HG02938 (cell line): ENCODE measurements at regions not wholly inside any gene's neighbourhood (a gene's known extent, or its start where the extent isn't known, plus 50 kb on each side); places are given as distances from the start of the nearest gene placed in this dataset.

ENCODE experiments used
- ATAC-seq: cut with Tn5 transposase; IDR thresholded peaks from one replicate; pipeline ENCODE4 v1.9.1; 2021; ENCODE audit warnings: mild to moderate bottlenecking, moderate library complexity; ENCODE audit not compliant: unreplicated experiment

DNA sequence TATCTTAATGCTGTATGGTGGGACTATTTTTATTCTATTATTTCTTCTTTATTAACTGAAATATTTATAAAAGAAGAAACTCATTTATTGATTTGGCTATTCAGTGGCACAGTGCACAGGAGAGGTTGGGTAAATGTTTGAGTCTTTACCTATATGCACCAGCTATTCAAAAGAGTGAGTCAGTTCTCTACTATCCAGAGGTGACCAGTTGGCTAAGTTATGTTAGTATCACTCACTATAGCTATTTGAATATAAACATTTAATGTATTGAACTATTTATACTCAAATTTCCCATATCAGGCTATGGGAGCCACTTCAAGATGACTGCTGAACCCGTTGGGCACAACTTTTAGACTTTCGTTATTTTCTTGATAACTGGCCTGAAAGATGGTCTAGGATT is 106.1 kb upstream of the VEGFC start:
- no peak for ATAC-seq

DNA sequence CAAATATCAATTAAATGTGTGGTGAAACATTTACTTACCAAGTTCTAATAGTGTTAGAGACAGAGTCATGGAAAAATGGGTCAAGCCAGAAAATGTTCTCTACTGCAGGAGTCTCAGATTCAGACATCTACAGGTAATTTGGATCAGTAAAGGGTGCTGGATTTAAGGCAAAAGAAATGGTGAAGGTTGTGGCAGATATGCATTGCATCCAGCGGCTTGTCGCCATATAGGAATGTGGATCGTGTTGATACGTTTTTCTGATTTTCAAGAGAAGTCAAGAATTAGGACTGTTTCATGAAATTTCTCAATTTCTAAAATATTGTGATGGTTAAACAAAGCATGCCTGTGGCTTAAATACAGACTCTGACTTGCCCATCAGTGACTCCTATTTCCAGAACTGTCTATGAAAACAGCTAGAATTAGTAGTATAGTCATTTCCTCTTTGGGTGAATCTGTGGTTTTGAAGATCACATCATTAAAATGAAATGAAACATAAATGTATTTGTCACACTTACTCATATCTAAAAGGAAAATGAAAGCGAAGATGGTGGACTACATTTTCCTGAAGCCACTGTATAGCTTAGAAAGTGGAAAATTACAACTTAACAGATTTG is 110.1 kb upstream of the VEGFC start:
- ATAC-seq: peak; percentile 99

DNA sequence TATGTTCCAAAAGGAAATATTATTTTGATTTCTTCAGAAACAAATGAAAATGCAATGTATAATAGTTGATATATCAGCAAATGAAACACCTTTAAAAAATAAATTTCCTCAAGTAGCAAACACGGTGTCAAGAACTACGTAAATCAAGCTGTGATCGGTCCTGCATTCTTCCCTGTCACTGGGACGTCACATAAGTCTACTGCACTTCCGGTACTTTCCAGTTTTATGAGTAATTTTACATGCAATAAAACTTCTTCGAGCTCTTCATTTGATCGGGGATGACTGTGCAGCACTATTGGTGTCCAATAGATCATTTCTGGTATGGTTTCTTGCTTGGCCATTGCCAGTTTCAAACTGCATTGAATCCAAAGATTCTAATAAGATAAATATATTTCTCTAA is 114.0 kb upstream of the VEGFC start:
- no peak for ATAC-seq

DNA sequence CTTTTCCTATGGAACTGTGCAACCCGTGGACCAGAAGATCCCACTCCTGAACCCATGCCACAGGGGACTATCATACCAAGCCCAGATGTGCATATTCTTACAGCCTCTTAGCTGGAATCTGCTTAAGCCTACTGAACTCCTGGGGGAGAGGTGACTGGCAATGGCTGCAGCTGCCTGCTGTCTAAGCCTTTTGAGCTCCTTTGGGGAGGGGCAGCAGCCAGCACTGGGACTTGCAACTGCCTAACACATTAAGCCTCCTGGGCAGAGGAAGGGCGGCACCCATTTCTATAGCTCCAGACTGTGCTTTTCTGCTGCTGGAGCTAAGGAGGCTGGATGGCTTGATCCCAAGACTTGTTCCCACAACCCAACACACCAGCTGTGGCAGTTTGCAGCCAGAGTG is 117.9 kb upstream of the VEGFC start:
- no peak for ATAC-seq

DNA sequence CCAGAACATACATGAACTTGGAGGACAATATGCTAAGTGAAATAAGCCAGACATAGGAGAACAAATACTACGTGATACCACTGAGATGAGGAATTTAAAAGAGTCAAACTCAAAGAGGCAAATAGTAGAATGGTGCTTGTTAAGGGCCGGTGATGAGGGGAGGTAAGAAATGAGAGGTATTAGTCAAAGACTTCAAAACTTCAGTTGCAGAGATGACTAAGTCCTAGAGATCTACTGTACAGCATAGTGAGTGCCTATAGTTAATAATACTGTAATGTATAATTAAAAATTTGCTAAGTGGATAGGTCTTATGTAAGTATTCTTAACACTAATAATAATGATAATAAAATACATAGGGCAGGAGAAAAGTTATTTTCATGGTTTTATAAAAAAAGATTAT is 126.9 kb upstream of the VEGFC start:
- no peak for ATAC-seq

DNA sequence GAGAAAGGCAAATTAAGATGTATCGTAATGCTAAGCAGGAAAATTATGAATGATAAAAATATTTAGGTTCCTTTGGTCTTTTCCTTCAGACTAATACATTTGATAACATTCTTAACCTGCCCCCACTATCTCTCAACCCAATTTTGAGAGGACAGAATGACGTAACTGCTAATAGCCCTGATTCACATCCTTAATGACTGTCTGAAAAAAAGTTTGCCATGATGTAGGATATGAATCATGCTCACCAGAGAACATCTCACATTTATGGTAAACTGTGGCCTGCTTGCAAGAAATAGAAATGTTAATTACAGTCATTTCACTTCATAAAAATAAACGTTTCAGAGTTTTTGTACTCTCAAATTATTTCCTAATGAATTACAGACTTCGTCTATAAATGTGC is 128.0 kb upstream of the VEGFC start:
- ATAC-seq: no peak

DNA sequence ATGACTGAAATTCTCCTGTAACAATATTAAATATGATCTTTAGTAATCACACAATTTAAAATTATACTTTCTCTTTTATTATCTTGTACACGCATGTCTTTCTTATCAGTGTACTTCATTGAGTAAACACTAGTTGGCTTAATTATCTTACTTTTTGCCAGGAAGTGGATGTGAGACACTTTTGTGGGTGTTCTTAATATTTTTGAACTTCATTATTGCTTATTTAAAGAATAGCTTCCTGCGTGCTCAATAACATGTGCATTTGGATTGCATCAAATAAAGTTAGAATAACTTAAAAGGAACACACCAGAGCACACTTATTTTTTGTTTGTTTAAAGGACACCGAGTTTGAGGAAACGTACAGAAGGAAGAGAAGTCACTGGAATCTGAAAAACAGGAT is 128.5 kb upstream of the VEGFC start:
- no peak for ATAC-seq

DNA sequence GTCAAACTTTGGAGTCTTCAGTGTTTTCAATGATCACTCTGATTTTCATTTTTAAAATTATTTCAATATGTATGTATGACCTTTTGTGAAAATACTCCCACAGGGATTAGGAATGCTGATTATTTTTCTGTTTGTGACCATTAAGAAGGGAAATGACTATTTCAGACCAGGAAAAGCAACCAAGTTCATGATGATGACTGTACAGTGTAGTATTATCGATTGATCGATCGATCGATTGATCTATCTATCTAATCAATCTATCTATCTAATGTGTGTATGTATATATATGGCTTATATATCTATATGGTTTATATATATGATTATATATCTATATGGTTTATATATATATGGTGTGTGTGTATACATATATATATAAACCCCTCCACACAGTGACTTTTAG is 131.5 kb upstream of the VEGFC start:
- no peak for ATAC-seq

DNA sequence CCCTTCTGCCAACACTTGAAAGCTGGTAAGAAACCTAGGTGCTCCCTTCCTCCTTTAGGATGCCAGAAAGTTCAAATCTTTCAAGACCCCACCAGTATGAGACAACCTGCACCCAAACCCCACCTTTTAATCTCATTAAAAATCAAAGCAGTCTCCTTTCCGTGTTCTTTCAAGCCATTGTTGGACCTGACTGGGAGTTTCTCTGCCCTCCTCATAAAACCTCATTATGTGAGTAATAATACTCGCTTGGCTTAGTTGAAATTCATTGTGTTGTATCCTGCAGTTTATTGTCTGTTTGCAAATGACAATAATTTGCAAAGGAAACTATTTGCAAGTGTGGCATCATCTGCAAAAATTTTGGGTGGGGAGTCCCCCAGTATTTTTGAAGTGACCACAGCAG is 133.2 kb upstream of the VEGFC start:
- no peak for ATAC-seq

DNA sequence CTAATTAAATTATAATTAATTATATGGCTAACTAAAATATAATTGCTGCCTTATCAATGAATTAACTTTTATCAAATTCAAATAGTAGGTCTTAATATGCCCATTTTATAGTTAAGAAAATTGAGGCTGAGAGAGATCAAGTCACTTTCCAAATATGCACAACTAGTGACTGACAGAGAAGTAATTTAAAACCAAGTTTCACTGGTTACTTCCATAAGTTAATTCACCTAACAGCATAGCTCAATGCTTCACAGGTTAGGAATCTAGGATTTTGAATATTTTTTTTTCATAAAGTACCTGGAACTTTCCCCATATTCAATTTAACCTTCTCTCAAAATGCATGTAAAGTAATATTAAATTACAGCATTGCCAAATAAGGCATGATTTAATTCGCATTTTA is 134.4 kb upstream of the VEGFC start:
- no peak for ATAC-seq

DNA sequence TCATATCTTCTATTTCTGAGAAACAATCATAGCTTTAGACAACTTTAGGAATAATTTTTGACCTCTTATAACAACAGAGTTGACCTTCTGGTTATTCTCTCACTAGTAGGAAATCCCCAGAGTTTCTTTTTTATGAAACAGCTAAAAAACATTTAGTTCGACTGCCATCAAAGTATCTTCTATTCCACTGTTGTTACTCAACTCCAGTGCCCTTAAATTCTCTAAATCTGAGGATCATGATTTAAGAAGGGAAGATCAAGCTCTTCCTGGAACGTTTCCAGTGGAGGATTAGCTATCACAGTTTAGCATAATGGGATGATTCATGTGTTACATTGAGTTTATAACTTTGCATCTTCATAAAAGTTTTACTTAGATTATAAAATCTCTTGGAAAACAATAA is 134.9 kb upstream of the VEGFC start:
- no peak for ATAC-seq

DNA sequence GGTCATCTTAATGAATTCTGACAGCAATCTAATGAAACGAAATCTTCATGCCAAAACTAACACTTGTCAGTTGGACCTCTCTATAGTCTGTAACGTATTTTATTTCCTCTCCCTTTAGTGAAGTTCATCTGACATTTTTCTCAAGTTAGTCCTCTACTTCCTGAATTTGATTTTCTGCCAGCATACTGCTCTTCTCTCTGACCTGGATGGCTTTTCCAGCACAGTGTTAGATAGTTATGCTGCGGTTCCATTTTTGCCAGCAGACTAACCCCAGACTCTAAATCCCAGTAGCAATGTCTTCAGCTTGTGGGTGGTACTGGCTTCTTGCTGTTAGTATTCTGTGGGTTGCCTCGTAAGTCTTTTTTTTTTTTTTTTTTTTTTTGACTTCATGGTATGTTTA is 146.7 kb upstream of the VEGFC start:
- ATAC-seq: no peak

DNA sequence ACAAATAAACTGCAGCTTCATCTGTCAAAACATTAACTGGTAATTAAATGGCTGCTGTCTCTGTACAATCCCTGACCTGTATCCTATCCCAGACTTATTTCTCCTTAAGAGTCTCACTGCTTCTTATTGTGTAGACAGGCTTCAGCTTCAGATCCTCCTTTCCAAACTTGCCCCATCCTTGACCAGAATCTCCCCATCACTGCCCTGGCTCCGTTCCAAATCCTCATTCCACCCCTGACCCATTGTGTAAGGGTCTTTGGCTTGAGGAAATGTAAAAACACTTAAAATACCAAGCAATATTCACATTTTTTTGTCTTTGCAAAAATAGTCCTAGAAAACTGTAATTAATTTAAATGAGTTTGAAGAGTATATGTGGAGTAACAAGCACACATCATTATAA is 152.6 kb upstream of the VEGFC start:
- no peak for ATAC-seq

DNA sequence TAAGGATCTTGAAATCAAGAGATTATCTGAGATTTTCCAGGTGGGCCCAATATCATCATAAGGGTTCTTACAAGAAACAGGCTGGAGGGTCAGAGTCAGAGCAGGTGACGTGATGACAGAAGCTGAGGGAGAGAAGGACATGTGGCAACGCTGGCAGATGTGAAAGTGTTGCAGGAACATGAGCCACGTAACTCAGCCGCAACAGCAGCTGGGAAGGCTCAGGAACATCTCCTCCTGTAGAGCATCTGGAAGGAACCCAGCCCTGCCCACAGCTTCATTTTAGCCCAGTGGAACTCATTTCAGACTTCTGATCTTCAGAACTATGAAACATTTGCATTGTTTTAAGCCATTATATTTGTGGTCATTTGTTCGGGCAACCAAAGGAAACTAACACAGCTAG is 156.3 kb upstream of the VEGFC start:
- no peak for ATAC-seq

DNA sequence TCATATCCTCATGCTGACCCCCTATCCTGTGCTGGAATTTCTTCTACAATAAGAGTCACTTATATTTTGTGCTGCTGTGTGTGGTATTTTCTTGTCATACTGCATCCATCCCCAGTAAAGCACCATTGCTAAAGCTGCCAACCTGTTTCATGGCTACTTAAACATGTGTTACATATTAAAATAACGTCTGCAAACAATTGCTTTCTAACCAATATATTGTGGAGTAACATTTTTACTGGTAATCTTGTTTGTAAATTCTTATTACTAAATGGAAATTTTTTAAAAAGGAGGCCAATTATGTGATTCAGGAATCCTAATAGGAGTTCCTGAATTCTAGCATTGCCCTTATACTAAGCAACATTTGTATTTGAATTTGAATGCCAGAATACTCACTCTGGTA is 160.3 kb upstream of the VEGFC start:
- no peak for ATAC-seq

DNA sequence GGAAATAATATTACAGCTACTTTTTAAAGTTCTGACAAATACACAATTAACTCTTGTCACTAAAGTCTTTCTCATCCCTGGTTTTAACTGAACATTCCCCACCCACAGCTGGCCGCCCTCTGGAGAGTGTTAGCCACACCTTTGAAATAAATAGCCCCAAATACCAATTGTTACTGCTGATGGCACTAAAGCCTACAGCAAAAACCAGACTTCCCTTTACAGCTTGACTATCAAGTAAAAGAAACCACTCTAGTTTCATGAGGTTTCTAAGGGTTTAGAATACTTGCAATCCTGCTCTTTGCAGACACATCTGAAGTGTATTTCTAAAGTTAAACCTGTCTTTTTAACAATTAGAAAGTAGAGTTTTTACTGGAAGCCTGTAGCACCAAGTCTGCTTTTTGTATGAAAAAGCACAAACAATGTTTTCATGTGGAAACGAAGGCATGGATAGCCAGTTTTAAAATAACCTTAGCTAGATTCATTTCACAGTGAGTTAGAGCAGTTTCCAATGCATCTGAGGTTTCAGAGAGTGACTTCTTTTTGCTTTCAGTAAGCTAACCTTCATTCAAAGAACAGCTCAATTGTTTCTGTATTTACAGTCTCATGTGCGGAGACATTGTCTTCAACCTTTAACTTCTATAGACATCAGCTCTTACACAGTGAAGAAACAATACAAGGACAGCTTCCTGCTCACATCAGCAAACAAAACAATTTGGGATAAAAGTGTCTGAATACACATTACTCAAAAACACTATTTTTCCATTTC is 164.8 kb upstream of the VEGFC start:
- ATAC-seq: peak; percentile 61

DNA sequence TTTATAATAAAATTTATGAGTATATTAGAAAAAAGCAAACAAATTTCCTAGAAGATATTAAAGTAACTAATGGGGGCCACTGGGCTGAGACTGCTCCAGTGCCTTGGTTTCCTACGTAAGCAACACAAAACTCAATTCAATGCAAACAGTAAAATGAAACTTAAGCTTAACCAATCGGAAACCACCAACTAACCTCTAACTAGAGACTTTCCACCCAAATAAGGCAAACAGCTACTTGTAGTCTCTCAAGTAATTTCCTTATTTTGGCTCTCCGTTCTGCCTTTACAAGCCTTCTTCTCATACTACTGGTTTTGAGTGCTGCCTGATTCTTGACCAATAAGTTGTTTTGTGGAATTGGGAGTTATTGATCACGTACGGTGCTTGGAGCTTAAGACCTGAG is 167.3 kb upstream of the VEGFC start:
- no peak for ATAC-seq

DNA sequence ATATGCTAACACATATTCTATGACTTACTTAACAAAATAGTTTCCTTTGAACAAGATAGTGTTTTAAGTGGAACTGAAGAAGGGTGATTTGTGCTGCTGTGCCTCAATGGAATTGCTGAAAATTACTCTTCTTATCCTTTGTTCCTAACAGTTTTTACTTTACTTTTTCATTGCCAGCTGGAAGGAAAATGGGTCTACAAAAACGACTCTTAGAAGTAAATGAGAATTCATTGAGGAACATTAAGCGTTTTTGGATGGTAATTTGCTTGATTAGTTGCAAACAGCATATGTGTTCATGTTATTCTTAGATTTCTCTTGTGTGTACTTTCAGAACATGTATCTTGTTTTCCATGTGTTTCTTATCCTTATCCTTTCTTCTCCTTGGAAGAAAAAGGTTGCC is 170.4 kb upstream of the VEGFC start:
- no peak for ATAC-seq

DNA sequence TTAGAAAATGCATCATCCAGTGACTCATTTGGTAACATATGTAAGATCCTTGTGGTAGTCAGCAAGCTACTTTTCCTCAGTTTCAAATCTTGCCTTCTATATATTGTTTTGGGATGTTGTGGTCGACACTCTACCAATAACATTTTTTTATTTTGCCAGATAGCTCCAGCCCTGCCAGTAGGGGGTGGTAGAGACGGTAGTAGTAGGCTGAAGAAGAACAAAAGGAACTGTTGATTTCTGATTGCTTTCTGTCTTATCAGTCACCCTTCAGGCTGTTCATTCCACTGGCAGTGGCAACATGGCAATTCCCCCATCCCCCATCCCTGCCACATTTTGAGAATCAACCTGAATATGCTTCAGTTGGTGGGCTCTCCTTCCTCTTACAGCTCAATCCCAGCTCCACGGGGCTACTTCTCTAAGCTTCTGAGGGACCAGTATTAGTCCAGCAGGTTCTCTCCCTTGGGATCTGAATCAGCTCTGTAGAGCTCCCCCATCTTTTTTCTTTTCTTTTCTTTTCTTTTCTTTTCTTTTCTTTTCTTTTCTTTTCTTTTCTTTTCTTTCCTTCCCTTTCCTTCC is 171.5 kb upstream of the VEGFC start:
- no peak for ATAC-seq

DNA sequence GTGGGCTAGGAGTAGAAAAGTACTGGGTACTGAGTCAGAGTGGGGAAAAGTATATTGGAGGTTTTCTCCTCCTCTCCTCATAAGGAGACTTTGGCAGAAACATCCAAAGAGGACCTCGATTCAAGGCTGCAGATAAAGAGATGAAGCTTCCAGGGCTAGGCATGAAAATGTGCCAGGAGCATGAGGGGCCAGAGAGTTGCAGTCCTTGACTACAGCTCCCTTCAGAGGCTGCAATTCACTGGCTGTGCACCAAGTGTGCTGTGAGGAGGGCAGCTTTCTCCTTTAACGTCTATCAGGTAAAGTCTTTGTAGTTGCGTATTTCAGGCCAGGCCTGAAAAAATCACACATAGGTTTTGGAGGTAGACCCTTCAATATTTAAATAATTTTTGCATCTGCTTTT is 174.9 kb upstream of the VEGFC start:
- ATAC-seq: no peak

DNA sequence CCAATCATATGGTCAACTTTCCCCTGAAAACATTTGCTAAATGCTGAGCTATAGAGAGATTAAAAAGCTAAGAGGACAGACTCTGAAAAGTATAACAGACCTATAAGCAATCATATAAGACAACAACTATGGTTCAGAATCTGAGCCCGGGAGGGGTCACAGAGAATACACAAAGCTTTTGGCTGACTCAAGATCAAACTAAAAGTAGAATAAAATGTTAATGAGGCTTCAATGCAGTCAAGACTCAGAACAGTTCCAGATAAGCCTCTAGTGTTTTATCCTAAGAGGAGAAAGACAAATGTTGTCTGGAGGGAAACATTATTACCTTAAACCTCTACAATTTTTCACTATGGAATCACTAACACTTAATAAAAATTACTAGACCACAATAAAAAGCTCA is 175.4 kb upstream of the VEGFC start:
- no peak for ATAC-seq

DNA sequence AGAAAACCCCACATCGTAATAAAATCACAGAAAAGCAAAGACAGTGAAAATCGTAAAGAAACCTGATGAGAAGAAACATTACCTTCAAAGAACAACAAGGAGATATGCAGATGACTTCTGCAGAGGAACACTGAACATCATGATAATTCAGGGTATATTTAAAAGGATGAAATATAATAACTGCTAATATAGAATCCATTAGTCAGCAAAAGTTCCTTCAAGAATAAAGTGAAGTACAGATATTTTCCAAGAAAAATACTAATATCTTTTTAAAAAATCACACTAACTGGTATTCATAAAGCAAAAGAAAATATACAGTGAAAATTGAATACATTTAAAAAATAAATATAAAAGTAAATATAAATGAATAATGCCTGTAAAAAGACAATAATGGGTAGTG is 176.3 kb upstream of the VEGFC start:
- ATAC-seq: no peak

DNA sequence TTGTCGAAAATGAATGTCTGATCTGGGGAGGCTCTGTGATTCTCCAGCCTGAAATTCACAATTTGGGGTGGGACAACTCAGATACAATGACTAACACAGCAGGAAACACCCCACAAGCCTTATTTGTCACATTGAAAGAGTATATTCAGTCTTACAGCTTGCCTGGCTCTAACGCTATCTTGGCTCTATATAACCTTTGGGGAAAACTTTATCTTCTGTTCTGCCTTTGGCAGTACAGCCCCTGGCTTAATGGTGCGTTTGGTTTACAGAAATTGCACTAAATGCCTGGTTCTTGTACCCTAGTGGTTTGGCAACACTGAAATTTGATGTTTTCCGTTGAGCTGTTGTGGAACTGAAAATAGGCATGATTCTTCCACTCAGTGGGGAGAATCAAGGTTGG is 178.1 kb upstream of the VEGFC start:
- no peak for ATAC-seq
